Activated naive CD4-positive, alpha-beta T cell treated with anti-CD3 and anti-CD28 coated beads, Interleukin-2, amount 50 U/mL, for 72 hours (primary cell): ENCODE measurements at regions not wholly inside any gene's neighbourhood (a gene's known extent, or its start where the extent isn't known, plus 50 kb on each side); places are given as distances from the start of the nearest gene placed in this dataset.
"Not testable (repeated sequence)": the region's sequence is repeated elsewhere in the genome, so short reads cannot be mapped to it uniquely, and the experiment has no call there.

ENCODE experiments used
- ATAC-seq, 2 donors: fragments of 150-1000 bp; cut with Tn5 transposase; 2 replicates each; pipeline ENCODE4 v1.10.0; 2021; ENCODE audit warnings: mild to moderate bottlenecking in 2 of 2, moderate library complexity in 2 of 2
- DNase-seq, 2 donors: peaks; one replicate each; pipeline ENCODE4 v3.0.0; 2021 to 2022; ENCODE audit warnings: low spot score in 2 of 2
- H3K27ac Mint-ChIP-seq, 2 donors: one replicate each; pipeline ENCODE4 v1.8.0; 2022; ENCODE audit warnings: mild to moderate bottlenecking in 2 of 2, mixed read lengths in 2 of 2
- H3K36me3 Mint-ChIP-seq, 2 donors: one replicate each; pipeline ENCODE4 v1.8.0; 2022; ENCODE audit warnings: mixed read lengths in 2 of 2
- H3K9me3 Mint-ChIP-seq, 2 donors: one replicate each; pipeline ENCODE4 v1.8.0; 2022; ENCODE audit warnings: mixed read lengths in 2 of 2

GRCh38 chr4:188399834-188400233, 260.6 kb downstream of the TRIML1 start:
- no peak for DNase-seq

GRCh38 chr4:188400451-188400850, 261.2 kb downstream of the TRIML1 start:
- no peak for ATAC-seq
- Mint-ChIP-seq H3K27ac (no peak overlapping the region), H3K9me3 (peaks cover 19 to 23% of the 10 kb centered on the region in 2 donors), H3K36me3 (peaks cover 10 to 13% of the 10 kb centered on the region in 2 donors)
- DNase-seq = no peak

More at GRCh38 chr4:188399834-188400233, 260.6 kb downstream of the TRIML1 start:
- H3K9me3 Mint-ChIP-seq = peaks cover 18 to 21% of the 10 kb centered on the region in 2 donors
- peaks cover 10 to 13% of the 10 kb centered on the region in 2 donors for H3K36me3 Mint-ChIP-seq
- no peak overlapping the region for H3K27ac Mint-ChIP-seq
- no peak for ATAC-seq

- ATAC-seq = no peak
- DNase-seq = no peak
- H3K27ac Mint-ChIP-seq = no peak overlapping the region
These were observed 264.0 kb downstream of the TRIML1 start for GRCh38 chr4:188403272-188403671.

GRCh38 chr4:188405071-188405835, 266.0 kb downstream of the TRIML1 start:
- Mint-ChIP-seq H3K36me3 (peaks cover 10 to 13% of the 10 kb centered on the region in 2 donors), H3K9me3 (peaks cover 16 to 17% of the 10 kb centered on the region in 2 donors)
- not testable (repeated sequence) for ATAC-seq, H3K27ac Mint-ChIP-seq, DNase-seq

More at GRCh38 chr4:188403272-188403671, 264.0 kb downstream of the TRIML1 start:
- Mint-ChIP-seq H3K36me3 (peaks cover 10 to 13% of the 10 kb centered on the region in 2 donors), H3K9me3 (peaks cover 19 to 23% of the 10 kb centered on the region in 2 donors)

- ATAC-seq (no peak), DNase-seq (no peak)
- no peak overlapping the region for H3K27ac Mint-ChIP-seq
- peaks cover 11 to 14% of the 10 kb centered on the region in 2 donors for H3K9me3 Mint-ChIP-seq
- peaks cover 8 to 10% of the 10 kb centered on the region in 2 donors for H3K36me3 Mint-ChIP-seq
These were observed 269.2 kb downstream of the TRIML1 start for GRCh38 chr4:188408244-188409030.

GRCh38 chr4:188409851-188410250, 270.6 kb downstream of the TRIML1 start:
- H3K9me3 Mint-ChIP-seq = peaks cover 5 to 8% of the 10 kb centered on the region in 2 donors
- ATAC-seq = no peak
- H3K36me3 Mint-ChIP-seq = no peaks in the 10 kb centered on the region
- no peak for DNase-seq
- no peak overlapping the region for H3K27ac Mint-ChIP-seq

GRCh38 chr4:188411805-188412204, 272.6 kb downstream of the TRIML1 start:
- Mint-ChIP-seq H3K9me3 (peaks cover 12 to 16% of the 10 kb centered on the region in 2 donors), H3K36me3 (peaks cover 0 to 7% of the 10 kb centered on the region in 2 donors), H3K27ac (no peak overlapping the region)
- no peak for ATAC-seq
- DNase-seq = no peak

GRCh38 chr4:188412499-188412898, 273.3 kb downstream of the TRIML1 start:
- peaks cover 16 to 18% of the 10 kb centered on the region in 2 donors for H3K9me3 Mint-ChIP-seq
- ATAC-seq (no peak), DNase-seq (no peak)
- H3K36me3 Mint-ChIP-seq = peaks cover 0 to 7% of the 10 kb centered on the region in 2 donors
- H3K27ac Mint-ChIP-seq = no peak overlapping the region

- no peak overlapping the region for H3K27ac Mint-ChIP-seq
- H3K36me3 Mint-ChIP-seq = peaks cover 0 to 7% of the 10 kb centered on the region in 2 donors
- DNase-seq = no peak
- ATAC-seq = no peak
- peaks cover 13 to 18% of the 10 kb centered on the region in 2 donors for H3K9me3 Mint-ChIP-seq
These were observed 275.2 kb downstream of the TRIML1 start for GRCh38 chr4:188414441-188414840.

GRCh38 chr4:188417181-188417580, 277.9 kb downstream of the TRIML1 start:
- H3K9me3 Mint-ChIP-seq = peaks cover 18 to 23% of the 10 kb centered on the region in 2 donors
- no peak overlapping the region for H3K27ac Mint-ChIP-seq

GRCh38 chr4:188423039-188423438, 283.8 kb downstream of the TRIML1 start:
- no peak for DNase-seq
- no peak for ATAC-seq
- H3K36me3 Mint-ChIP-seq = no peaks in the 10 kb centered on the region
- H3K9me3 Mint-ChIP-seq = peaks cover 0 to 18% of the 10 kb centered on the region in 2 donors
- H3K27ac Mint-ChIP-seq = no peak overlapping the region

More at GRCh38 chr4:188417181-188417580, 277.9 kb downstream of the TRIML1 start:
- no peak for ATAC-seq
- H3K36me3 Mint-ChIP-seq = peaks cover 0 to 7% of the 10 kb centered on the region in 2 donors
- DNase-seq = no peak

GRCh38 chr4:188428935-188429334, 289.7 kb downstream of the TRIML1 start:
- H3K27ac Mint-ChIP-seq = no peak overlapping the region

GRCh38 chr4:188429965-188430364, 290.7 kb downstream of the TRIML1 start:
- peaks cover 0 to 4% of the 10 kb centered on the region in 2 donors for H3K36me3 Mint-ChIP-seq
- ATAC-seq (no peak), DNase-seq (no peak)
- H3K27ac Mint-ChIP-seq = no peak overlapping the region
- peaks cover 36 to 37% of the 10 kb centered on the region in 2 donors for H3K9me3 Mint-ChIP-seq

More at GRCh38 chr4:188428935-188429334, 289.7 kb downstream of the TRIML1 start:
- DNase-seq (no peak), ATAC-seq (no peak)
- Mint-ChIP-seq H3K36me3 (no peaks in the 10 kb centered on the region), H3K9me3 (peaks cover 28 to 29% of the 10 kb centered on the region in 2 donors)

GRCh38 chr4:188430384-188430783, 291.1 kb downstream of the TRIML1 start:
- peaks cover 36 to 41% of the 10 kb centered on the region in 2 donors for H3K9me3 Mint-ChIP-seq
- H3K27ac Mint-ChIP-seq = no peak overlapping the region
- DNase-seq = no peak
- peaks cover 0 to 4% of the 10 kb centered on the region in 2 donors for H3K36me3 Mint-ChIP-seq
- ATAC-seq = no peak

GRCh38 chr4:188432328-188432727, 293.1 kb downstream of the TRIML1 start:
- Mint-ChIP-seq H3K36me3 (peaks cover 0 to 4% of the 10 kb centered on the region in 2 donors), H3K9me3 (peaks cover 35 to 42% of the 10 kb centered on the region in 2 donors), H3K27ac (no peak overlapping the region)
- ATAC-seq = no peak
- DNase-seq = no peak

GRCh38 chr4:188433741-188434315, 294.6 kb downstream of the TRIML1 start:
- ATAC-seq (no peak), DNase-seq (no peak)
- Mint-ChIP-seq H3K36me3 (peaks cover 0 to 4% of the 10 kb centered on the region in 2 donors), H3K9me3 (peaks cover 35 to 42% of the 10 kb centered on the region in 2 donors), H3K27ac (no peak overlapping the region)

GRCh38 chr4:188434643-188435042, 295.4 kb downstream of the TRIML1 start:
- Mint-ChIP-seq H3K27ac (no peak overlapping the region), H3K36me3 (peaks cover 0 to 4% of the 10 kb centered on the region in 2 donors), H3K9me3 (peaks cover 40 to 47% of the 10 kb centered on the region in 2 donors)
- DNase-seq (no peak), ATAC-seq (no peak)
